AG08395 (cell line): ENCODE measurements at regions not wholly inside any gene's neighbourhood (a gene's known extent, or its start where the extent isn't known, plus 50 kb on each side); places are given as distances from the start of the nearest gene placed in this dataset.
A peak's percentile ranks its signal among the peaks of the same experiment; 100 is the strongest.

Experiments used
- DNase-seq: peaks from one replicate; pipeline ENCODE4 v3.0.0; 2012; ENCODE audit warnings: mixed read lengths, low spot score

GRCh38 chr1:112317611-112318062 lies 78.4 kb upstream of the CTTNBP2NL start:
- no peak for DNase-seq

DNA sequence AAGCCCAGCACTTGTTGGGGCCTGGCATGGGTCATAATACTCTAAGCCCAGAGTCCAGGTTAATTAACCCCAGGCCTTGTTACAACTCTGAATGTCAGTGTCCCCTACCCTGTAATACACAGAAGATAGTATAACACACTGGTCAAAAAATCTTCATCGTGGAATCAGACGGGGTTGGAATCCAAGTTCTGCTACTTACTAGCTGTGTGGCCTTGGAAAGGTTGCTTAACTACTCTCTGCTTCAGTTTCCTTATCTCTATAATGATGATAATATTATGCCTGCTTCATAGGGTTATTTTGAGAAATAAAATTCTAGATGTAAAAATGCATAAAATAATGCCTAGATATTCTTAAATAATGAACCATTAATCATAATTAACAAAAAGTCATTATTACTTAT lies 77.8 kb upstream of the CTTNBP2NL start:
- DNase-seq = no peak

GRCh38 chr1:112318698-112319370 lies 77.2 kb upstream of the CTTNBP2NL start:
- no peak for DNase-seq

DNA sequence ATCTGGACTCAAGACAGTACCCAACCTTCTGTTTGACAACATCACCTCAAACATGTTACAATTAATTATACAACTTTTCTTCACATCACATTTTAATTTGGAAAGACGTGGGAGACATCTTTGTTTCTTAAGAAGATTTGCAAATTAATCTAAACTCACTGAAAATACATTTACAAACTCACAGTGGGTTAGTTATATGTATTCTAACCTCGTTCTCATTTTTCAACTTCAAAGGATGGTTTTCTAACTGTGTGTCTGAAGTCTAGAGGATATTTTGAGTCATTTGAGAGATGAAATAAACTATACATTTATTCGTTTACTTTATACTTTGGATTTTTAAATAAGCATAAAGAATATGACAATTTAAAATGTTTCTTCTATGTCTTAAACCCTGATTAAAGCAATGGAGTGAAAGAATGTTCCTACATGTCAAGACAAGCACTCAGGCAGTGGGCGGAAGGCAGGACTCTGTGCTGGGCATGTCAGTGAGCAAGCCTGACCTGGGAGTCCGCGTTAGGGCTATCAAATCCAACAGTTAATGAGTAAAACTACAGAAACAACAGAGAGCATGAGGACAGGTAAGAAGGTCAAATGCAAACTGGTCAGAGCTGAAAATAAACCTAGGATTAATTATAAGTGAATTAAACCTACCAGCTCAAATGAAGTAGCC lies 76.5 kb upstream of the CTTNBP2NL start:
- no peak for DNase-seq

DNA sequence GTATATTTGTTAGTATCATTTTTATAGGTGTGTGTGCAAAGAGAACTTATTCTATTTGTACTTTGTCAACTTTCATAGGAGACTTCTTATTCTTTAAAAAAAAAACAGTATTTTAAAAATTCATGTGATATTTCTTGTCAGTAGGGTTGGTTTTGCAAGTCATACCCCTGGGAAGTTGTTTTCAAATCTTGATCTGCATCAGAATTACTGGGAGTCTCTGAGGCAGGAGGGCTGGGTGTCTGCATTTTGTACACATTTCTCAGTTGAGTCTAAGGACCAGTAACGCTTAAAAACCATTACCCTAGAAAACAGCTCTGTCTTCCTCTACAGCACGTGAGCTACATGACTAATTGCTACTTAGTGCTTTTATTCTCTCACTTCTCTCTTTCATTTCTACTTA lies 76.0 kb upstream of the CTTNBP2NL start:
- no peak for DNase-seq

GRCh38 chr1:112322018-112322417 lies 74.0 kb upstream of the CTTNBP2NL start:
- no peak for DNase-seq

GRCh38 chr1:112322983-112323678 lies 72.9 kb upstream of the CTTNBP2NL start:
- DNase-seq = no peak

- no peak for DNase-seq
Measured at GRCh38 chr1:112325504-112325903, 70.5 kb upstream of the CTTNBP2NL start.

DNA sequence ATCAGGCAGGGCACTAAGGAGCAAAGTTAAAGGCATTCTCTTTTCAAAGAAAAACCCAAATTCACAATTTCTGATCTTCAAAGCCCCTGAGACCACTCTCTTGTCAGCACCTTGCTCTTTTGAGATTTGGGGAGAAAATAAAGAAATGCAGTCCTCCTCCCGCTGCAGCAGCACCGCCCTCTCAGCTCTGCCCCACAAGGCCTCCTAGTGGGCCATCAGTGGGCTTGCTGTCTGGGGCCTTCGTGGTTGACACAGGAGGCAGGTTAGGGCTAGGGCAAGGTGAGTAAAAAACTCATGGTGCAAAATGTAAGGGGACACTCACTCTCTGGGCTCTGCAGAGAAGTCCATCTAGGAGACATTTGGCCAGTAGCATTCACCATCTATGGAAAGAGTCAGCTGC lies 67.4 kb upstream of the CTTNBP2NL start:
- no peak for DNase-seq

- DNase-seq = no peak
Measured at GRCh38 chr1:112332176-112333150, 63.6 kb upstream of the CTTNBP2NL start.

GRCh38 chr1:112335351-112335750 lies 60.7 kb upstream of the CTTNBP2NL start:
- no peak for DNase-seq

DNA sequence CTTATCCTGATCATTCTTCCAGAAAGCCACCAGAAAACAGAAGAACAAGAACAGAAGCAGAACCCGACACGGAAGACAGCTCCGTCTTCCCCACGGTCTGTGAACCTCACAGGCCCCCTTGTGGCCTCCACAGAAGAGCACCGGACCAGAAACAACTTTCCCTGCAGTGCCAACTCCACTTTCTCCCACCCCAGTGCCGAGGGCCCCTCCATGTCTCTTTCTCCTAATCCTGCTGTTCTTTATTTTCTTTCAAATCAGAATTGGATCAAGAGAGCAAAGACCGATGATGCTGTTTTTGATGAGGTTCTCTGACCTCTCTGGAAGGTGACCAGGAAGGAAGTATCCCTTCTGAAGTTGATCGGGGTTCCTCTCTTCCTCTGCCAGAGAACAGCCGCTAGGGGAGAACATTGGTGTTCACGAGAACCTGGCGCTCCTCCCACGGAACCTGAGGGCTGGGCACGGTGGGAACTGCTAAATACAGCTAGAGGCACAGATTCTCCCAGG lies 58.9 kb upstream of the CTTNBP2NL start:
- peak; percentile 69 for DNase-seq

DNA sequence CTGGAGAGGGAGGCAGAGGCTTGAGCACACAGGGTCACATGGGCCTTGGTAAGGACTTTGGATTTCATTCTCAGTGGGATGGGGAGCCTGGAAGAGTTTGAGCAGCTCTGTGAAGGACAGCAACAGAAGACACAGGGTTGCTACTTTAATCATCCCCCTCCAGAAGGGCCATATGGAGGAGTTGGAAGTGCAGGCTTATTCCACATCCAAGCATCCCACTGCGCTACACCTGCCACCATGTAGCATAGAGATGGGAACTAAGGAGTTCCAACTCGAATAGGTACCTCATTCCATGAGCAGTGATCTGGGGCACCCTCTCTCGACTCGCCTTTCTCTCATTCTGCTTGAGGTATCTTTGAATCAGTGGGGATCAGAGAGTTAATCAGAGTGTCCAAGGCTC lies 54.0 kb upstream of the CTTNBP2NL start:
- DNase-seq = no peak

DNA sequence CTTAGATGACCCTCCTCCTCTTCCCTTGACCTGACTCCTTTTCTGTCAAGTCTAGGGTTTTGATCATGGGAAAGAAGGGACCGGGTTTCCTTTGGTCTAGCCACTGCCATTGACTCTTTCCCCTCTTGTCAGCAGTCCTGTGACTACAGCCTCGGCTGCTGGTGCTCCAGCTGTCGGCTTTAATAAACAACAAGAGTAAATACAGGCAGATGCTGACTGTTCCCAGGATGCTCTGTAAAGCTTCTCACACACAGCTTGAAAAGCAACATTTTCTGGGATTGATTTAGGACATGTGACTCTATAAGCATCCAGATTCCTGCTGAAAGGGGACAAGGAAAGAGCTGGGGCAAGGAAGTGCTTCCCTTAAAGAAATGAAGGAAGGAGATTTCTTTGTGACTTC lies 53.5 kb upstream of the CTTNBP2NL start:
- no peak for DNase-seq

DNA sequence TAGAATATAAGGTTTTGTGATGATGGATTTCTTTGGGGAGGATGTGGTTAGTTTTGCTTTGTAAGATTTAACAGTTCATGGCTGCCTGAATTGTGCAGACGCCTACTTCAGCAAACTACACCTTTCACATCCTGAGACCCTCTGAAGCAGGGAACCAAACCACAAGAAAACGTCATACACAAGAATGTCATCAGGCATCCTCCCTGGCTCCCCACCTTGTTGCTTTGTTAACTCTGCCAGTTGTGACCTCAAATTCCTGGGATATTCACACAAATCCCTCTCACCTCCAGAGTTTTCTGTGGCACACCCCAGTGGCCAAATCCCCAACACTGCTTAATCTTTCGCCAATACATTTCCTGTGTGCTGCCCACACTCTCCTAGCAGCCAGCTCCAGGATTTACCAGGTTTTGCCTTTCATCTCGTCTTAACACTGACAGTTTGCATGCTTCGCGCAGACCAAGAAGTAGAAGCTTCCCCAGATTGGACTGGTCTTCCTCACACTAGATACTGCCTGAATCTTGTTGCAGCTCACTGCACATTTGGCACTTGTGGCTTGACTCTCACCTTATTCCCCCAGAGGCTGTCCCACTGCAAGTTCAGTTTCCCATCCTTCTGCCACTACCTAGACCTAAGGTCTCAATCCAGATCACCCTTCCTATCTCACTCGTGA lies 51.1 kb upstream of the CTTNBP2NL start:
- DNase-seq = no peak
